ENCODE measurements at regions not wholly inside any gene's neighbourhood (a gene's known extent, or its start where the extent isn't known, plus 50 kb on each side); places are given as distances from the start of the nearest gene placed in this dataset.

DNA sequence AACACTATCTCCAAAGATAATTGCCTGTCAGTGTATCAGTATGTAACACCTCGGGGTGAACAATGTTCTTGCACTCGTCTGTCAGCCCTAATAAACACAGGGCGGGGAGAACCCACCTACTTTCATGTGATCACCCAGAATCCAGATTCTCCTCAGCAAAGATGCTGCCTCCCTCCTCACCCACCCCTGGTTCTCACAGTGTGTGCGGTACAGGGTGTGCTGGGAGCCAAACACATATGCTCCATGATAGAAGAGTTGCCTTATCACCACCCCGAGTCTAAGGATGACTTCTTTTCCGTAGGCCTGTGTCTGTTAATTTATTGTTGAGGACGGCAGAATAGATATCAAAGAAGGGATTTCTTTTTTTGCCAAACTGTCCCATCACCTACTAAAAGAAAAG is 206.1 kb downstream of the TLE3 start:
- TF ChIP-seq EZH2phosphoT487 (IDR thresholded peaks at IDR 0.05; ENCODE audit: borderline replicate concordance, low read length) = no peak
- TF ChIP-seq, protein P1, sequence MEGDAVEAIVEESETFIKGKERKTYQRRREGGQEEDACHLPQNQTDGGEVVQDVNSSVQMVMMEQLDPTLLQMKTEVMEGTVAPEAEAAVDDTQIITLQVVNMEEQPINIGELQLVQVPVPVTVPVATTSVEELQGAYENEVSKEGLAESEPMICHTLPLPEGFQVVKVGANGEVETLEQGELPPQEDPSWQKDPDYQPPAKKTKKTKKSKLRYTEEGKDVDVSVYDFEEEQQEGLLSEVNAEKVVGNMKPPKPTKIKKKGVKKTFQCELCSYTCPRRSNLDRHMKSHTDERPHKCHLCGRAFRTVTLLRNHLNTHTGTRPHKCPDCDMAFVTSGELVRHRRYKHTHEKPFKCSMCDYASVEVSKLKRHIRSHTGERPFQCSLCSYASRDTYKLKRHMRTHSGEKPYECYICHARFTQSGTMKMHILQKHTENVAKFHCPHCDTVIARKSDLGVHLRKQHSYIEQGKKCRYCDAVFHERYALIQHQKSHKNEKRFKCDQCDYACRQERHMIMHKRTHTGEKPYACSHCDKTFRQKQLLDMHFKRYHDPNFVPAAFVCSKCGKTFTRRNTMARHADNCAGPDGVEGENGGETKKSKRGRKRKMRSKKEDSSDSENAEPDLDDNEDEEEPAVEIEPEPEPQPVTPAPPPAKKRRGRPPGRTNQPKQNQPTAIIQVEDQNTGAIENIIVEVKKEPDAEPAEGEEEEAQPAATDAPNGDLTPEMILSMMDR (IDR thresholded peaks at IDR 0.05; ENCODE audit: low read depth, low read length, poor library complexity, severe bottlenecking) = no peak
- Histone ChIP-seq H3K4me2 (ENCODE audit: low read length) (no peak overlapping the region), H4K20me1 (ENCODE audit: control insufficient read depth, insufficient read depth, low read depth, low read length) (no peaks in the 10 kb centered on the region), H3K27ac (ENCODE audit: low read depth, low read length) (no peak overlapping the region), H3K27me3 (ENCODE audit: control insufficient read depth, low read length) (no peaks in the 10 kb centered on the region), H3K9me3 (ENCODE audit: control insufficient read depth, insufficient read depth, low read length) (no peaks in the 10 kb centered on the region), H3K4me3 (ENCODE audit: low read length) (no peak overlapping the region), H3K9me2 (replicated peaks; ENCODE audit: control insufficient read depth, low read length) (no peaks in the 10 kb centered on the region), H3F3A (ENCODE audit: control insufficient read depth, insufficient read depth) (no peaks in the 10 kb centered on the region), H3K4me1 (ENCODE audit: control insufficient read depth, low read length) (peaks cover 32% of the 10 kb centered on the region), H3K36me3 (ENCODE audit: control insufficient read depth, low read length) (no peaks in the 10 kb centered on the region), H3K79me2 (ENCODE audit: control insufficient read depth, low read length) (no peaks in the 10 kb centered on the region)

DNA sequence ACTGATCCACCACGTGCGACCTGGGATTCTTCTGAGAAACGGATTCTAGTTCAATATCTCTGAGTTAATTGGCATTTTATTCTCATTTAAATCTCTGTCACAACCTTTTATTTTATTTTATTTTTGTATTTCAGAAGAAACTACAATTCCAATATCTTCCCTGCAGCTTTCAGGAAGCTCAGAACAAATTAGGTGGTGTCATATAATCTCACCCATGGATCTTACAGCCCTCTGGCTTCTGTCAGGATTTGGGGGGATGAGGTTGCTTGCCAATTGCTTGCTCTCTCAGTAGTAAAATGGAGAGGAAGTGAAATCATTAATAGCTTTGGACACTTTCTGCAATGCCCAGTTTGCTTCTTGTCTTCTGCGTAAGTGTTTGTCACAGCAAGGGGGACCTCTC is 205.4 kb downstream of the TLE3 start:
- Histone ChIP-seq H3K27ac (ENCODE audit: low read depth, low read length) (no peak overlapping the region), H3K27me3 (ENCODE audit: control insufficient read depth, low read length) (no peaks in the 10 kb centered on the region), H3K79me2 (ENCODE audit: control insufficient read depth, low read length) (no peaks in the 10 kb centered on the region), H3K4me1 (ENCODE audit: control insufficient read depth, low read length) (peaks cover 32% of the 10 kb centered on the region), H3K4me3 (ENCODE audit: low read length) (no peak overlapping the region), H3K36me3 (ENCODE audit: control insufficient read depth, low read length) (no peaks in the 10 kb centered on the region), H4K20me1 (ENCODE audit: control insufficient read depth, insufficient read depth, low read depth, low read length) (no peaks in the 10 kb centered on the region), H3F3A (ENCODE audit: control insufficient read depth, insufficient read depth) (no peaks in the 10 kb centered on the region), H3K9me3 (ENCODE audit: control insufficient read depth, insufficient read depth, low read length) (no peaks in the 10 kb centered on the region), H3K4me2 (ENCODE audit: low read length) (no peak overlapping the region), H3K9me2 (replicated peaks; ENCODE audit: control insufficient read depth, low read length) (no peaks in the 10 kb centered on the region)
- TF ChIP-seq EZH2phosphoT487 (IDR thresholded peaks at IDR 0.05; ENCODE audit: borderline replicate concordance, low read length) = no peak
- TF ChIP-seq, protein P1 (IDR thresholded peaks at IDR 0.05; ENCODE audit: low read depth, low read length, poor library complexity, severe bottlenecking) = no peak

DNA sequence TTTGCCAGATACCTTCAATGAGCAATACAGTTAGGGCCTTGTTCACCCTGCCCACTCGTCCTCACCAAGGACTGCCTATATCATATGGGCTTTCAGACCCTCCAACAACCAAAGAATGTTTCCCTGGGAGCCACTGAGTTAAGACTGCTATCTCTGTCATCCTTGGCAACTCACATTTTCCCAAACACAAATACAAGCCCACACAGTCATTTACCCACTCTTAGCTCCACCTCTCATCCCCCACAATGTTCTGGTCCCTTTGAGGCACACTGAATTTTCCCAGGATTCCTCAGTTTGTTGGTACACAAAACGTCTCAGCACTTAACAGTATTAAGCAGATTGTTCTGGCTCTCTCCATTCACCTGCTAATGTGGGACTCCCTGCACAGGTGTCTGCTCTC is 204.6 kb downstream of the TLE3 start:
- Histone ChIP-seq H3K4me1 (ENCODE audit: control insufficient read depth, low read length) (peaks cover 32% of the 10 kb centered on the region), H3K27me3 (ENCODE audit: control insufficient read depth, low read length) (no peaks in the 10 kb centered on the region), H3K27ac (ENCODE audit: low read depth, low read length) (no peak overlapping the region), H3K36me3 (ENCODE audit: control insufficient read depth, low read length) (no peaks in the 10 kb centered on the region), H3K4me2 (ENCODE audit: low read length) (no peak overlapping the region), H3K79me2 (ENCODE audit: control insufficient read depth, low read length) (no peaks in the 10 kb centered on the region), H3F3A (ENCODE audit: control insufficient read depth, insufficient read depth) (no peaks in the 10 kb centered on the region), H3K9me3 (ENCODE audit: control insufficient read depth, insufficient read depth, low read length) (no peaks in the 10 kb centered on the region), H3K9me2 (replicated peaks; ENCODE audit: control insufficient read depth, low read length) (no peaks in the 10 kb centered on the region), H3K4me3 (ENCODE audit: low read length) (no peak overlapping the region), H4K20me1 (ENCODE audit: control insufficient read depth, insufficient read depth, low read depth, low read length) (no peaks in the 10 kb centered on the region)
- TF ChIP-seq, protein P1 (IDR thresholded peaks at IDR 0.05; ENCODE audit: low read depth, low read length, poor library complexity, severe bottlenecking) = no peak
- TF ChIP-seq EZH2phosphoT487 (IDR thresholded peaks at IDR 0.05; ENCODE audit: borderline replicate concordance, low read length) = no peak

DNA sequence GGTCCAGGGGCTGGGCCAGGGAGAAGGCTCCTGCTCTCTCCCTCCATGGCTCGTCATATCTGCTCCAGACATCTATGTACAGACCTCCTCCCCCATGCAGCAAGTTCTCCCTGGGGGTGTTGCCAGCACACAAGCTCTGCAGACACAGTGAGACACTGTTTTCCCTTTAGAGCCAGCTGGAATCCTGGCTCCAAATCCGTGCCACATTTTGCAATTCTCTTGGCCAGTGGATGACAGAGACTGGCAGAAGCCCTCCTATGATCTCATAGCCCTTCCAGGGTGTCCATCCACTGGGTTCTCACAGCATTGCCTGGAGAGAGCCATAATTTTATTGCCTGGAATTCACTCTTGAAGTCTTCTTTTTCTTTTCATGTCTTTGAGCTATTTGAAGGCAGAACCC is 203.9 kb downstream of the TLE3 start:
- Histone ChIP-seq H3K4me2 (ENCODE audit: low read length) (no peak overlapping the region), H3K79me2 (ENCODE audit: control insufficient read depth, low read length) (no peaks in the 10 kb centered on the region)
- no peak for TF ChIP-seq EZH2phosphoT487 (IDR thresholded peaks at IDR 0.05; ENCODE audit: borderline replicate concordance, low read length)
- TF ChIP-seq, protein P1 (IDR thresholded peaks at IDR 0.05; ENCODE audit: low read depth, low read length, poor library complexity, severe bottlenecking) = no peak

More for the DNA sequence above, 203.9 kb downstream of the TLE3 start:
- no peaks in the 10 kb centered on the region for H4K20me1 ChIP-seq (ENCODE audit: control insufficient read depth, insufficient read depth, low read depth, low read length)
- no peaks in the 10 kb centered on the region for H3K27me3 ChIP-seq (ENCODE audit: control insufficient read depth, low read length)
- no peaks in the 10 kb centered on the region for H3K9me2 ChIP-seq (replicated peaks; ENCODE audit: control insufficient read depth, low read length)
- peaks cover 32% of the 10 kb centered on the region for H3K4me1 ChIP-seq (ENCODE audit: control insufficient read depth, low read length)
- H3K27ac ChIP-seq (ENCODE audit: low read depth, low read length) = no peak overlapping the region
- H3F3A ChIP-seq (ENCODE audit: control insufficient read depth, insufficient read depth) = no peaks in the 10 kb centered on the region
- no peak overlapping the region for H3K4me3 ChIP-seq (ENCODE audit: low read length)
- H3K36me3 ChIP-seq (ENCODE audit: control insufficient read depth, low read length) = no peaks in the 10 kb centered on the region
- H3K9me3 ChIP-seq (ENCODE audit: control insufficient read depth, insufficient read depth, low read length) = no peaks in the 10 kb centered on the region

All from DOHH2 (cell line).